ENCODE measurements at regions not wholly inside any gene's neighbourhood (a gene's known extent, or its start where the extent isn't known, plus 50 kb on each side); places are given as distances from the start of the nearest gene placed in this dataset.
A peak's percentile ranks its signal among the peaks of the same experiment; 100 is the strongest.
"Not testable (repeated sequence)": the region's sequence is repeated elsewhere in the genome, so short reads cannot be mapped to it uniquely, and the experiment has no call there.

GRCh38 chr5:82661933-82662332, 383.8 kb upstream of the RPS23 start:
- DNase-seq (ENCODE audit: extremely low read depth in 1 of 2, low read depth in 1 of 2) = no peak

GRCh38 chr5:82661462-82661861, 383.3 kb upstream of the RPS23 start:
- DNase-seq (ENCODE audit: extremely low read depth in 1 of 2, low read depth in 1 of 2) = no peak

- DNase-seq (ENCODE audit: extremely low read depth in 1 of 2, low read depth in 1 of 2) = no peak
These were observed 381.0 kb upstream of the RPS23 start for GRCh38 chr5:82659115-82659514.

GRCh38 chr5:82657033-82657699, 379.0 kb upstream of the RPS23 start:
- DNase-seq (ENCODE audit: extremely low read depth in 1 of 2, low read depth in 1 of 2) = no peak

GRCh38 chr5:82656341-82656761, 378.2 kb upstream of the RPS23 start:
- DNase-seq (ENCODE audit: extremely low read depth in 1 of 2, low read depth in 1 of 2) = no peak

GRCh38 chr5:82655078-82655477, 376.9 kb upstream of the RPS23 start:
- DNase-seq (ENCODE audit: extremely low read depth in 1 of 2, low read depth in 1 of 2) = no peak

- no peak for DNase-seq (ENCODE audit: extremely low read depth in 1 of 2, low read depth in 1 of 2)
These were observed 371.8 kb upstream of the RPS23 start for GRCh38 chr5:82649943-82650342.

GRCh38 chr5:82644766-82645165, 366.6 kb upstream of the RPS23 start:
- DNase-seq (ENCODE audit: extremely low read depth in 1 of 2, low read depth in 1 of 2) = no peak

- DNase-seq (ENCODE audit: extremely low read depth in 1 of 2, low read depth in 1 of 2) = no peak
These were observed 366.1 kb upstream of the RPS23 start for GRCh38 chr5:82644229-82644628.

- no peak for DNase-seq (ENCODE audit: extremely low read depth in 1 of 2, low read depth in 1 of 2)
These were observed 364.2 kb upstream of the RPS23 start for GRCh38 chr5:82642313-82642712.

GRCh38 chr5:82641331-82642003, 363.3 kb upstream of the RPS23 start:
- no peak for DNase-seq (ENCODE audit: extremely low read depth in 1 of 2, low read depth in 1 of 2)

- DNase-seq (ENCODE audit: extremely low read depth in 1 of 2, low read depth in 1 of 2) = no peak
These were observed 362.8 kb upstream of the RPS23 start for GRCh38 chr5:82640916-82641315.

- no peak for DNase-seq (ENCODE audit: extremely low read depth in 1 of 2, low read depth in 1 of 2)
These were observed 361.4 kb upstream of the RPS23 start for GRCh38 chr5:82639393-82640144.

GRCh38 chr5:82636591-82636990, 358.4 kb upstream of the RPS23 start:
- no peak for DNase-seq (ENCODE audit: extremely low read depth in 1 of 2, low read depth in 1 of 2)

- DNase-seq (ENCODE audit: extremely low read depth in 1 of 2, low read depth in 1 of 2) = peak in 1 of 2 donors; percentile 7
These were observed 357.6 kb upstream of the RPS23 start for GRCh38 chr5:82635561-82636288.

- DNase-seq (ENCODE audit: extremely low read depth in 1 of 2, low read depth in 1 of 2) = no peak
These were observed 350.3 kb upstream of the RPS23 start for GRCh38 chr5:82628364-82628910.

GRCh38 chr5:82626905-82627591, 348.9 kb upstream of the RPS23 start:
- DNase-seq (ENCODE audit: extremely low read depth in 1 of 2, low read depth in 1 of 2) = not testable (repeated sequence)

- DNase-seq (ENCODE audit: extremely low read depth in 1 of 2, low read depth in 1 of 2) = not testable (repeated sequence)
These were observed 347.9 kb upstream of the RPS23 start for GRCh38 chr5:82626012-82626411.

GRCh38 chr5:82624062-82624461, 345.9 kb upstream of the RPS23 start:
- no peak for DNase-seq (ENCODE audit: extremely low read depth in 1 of 2, low read depth in 1 of 2)

All from stimulated activated CD8-positive, alpha-beta memory T cell treated with anti-CD3 and anti-CD28 coated beads, Interleukin-7, amount 100 ng/mL, for 48 hours (primary cell).